ENCODE measurements at regions not wholly inside any gene's neighbourhood (a gene's known extent, or its start where the extent isn't known, plus 50 kb on each side); places are given as distances from the start of the nearest gene placed in this dataset.

- H2AFZ ChIP-seq (ENCODE audit: low read depth, low read length): no peak overlapping the region
- H2AK5ac ChIP-seq (ENCODE audit: low read length, severe bottlenecking): no peak overlapping the region
- no peak overlapping the region for H4K8ac ChIP-seq (ENCODE audit: low read length)
- H3K14ac ChIP-seq (ENCODE audit: low read length in 2 of 2): no peak overlapping the region
- H3K27me3 ChIP-seq (ENCODE audit: control insufficient read depth in 1 of 2, insufficient read depth in 1 of 2, low read length in 2 of 2): no peaks in the 10 kb centered on the region
- H3K79me1 ChIP-seq (replicated peaks; ENCODE audit: low read length, poor library complexity, severe bottlenecking): no peaks in the 10 kb centered on the region
- no peak overlapping the region for H2BK15ac ChIP-seq (ENCODE audit: low read depth, poor library complexity, severe bottlenecking)
- H3K4me2 ChIP-seq (ENCODE audit: low read length, poor library complexity, severe bottlenecking): no peak overlapping the region
- no peak overlapping the region for H3K27ac ChIP-seq (ENCODE audit: low read length, poor library complexity, severe bottlenecking)
- H4K91ac ChIP-seq (ENCODE audit: low read length): no peak overlapping the region
- no peaks in the 10 kb centered on the region for H3K36me3 ChIP-seq (ENCODE audit: control insufficient read depth in 1 of 2, insufficient read depth in 2 of 2, low read depth in 1 of 2, low read length in 2 of 2)
- H3K18ac ChIP-seq (ENCODE audit: low read depth in 1 of 2, low read length in 2 of 2): no peak overlapping the region
- no peak overlapping the region for H3K4ac ChIP-seq (ENCODE audit: low read depth in 1 of 2, low read length in 2 of 2)
- DNase-seq: peak; percentile 19
- no peak overlapping the region for H2BK12ac ChIP-seq (ENCODE audit: low read length in 2 of 2)
- no peak overlapping the region for H3K23ac ChIP-seq (ENCODE audit: low read length in 2 of 2)
- H2BK5ac ChIP-seq (ENCODE audit: low read depth, low read length, poor library complexity, severe bottlenecking): no peak overlapping the region
- WGBS: 28% methylated on average over 2 of the region's 3 CpGs
- H3K4me1 ChIP-seq (ENCODE audit: control insufficient read depth, insufficient read depth, low read depth, low read length): no peaks in the 10 kb centered on the region
- peak overlapping the region in 1 of 2 experiments; percentile 26 for H3K4me3 ChIP-seq (ENCODE audit: insufficient read depth in 1 of 2, low read depth in 1 of 2, low read length in 2 of 2)
- peak overlapping the region; percentile 73 for H3K9ac ChIP-seq (ENCODE audit: low read length)
- H3K9me3 ChIP-seq (ENCODE audit: control insufficient read depth, low read length): no peaks in the 10 kb centered on the region
- H2BK120ac ChIP-seq (ENCODE audit: low read depth, low read length): no peak overlapping the region
Observed at GRCh38 chr3:87855616-87856015, 203.2 kb downstream of the CGGBP1 start.

GRCh38 chr3:87855211-87855610 lies 203.6 kb downstream of the CGGBP1 start:
- no peak overlapping the region for H3K23ac ChIP-seq (ENCODE audit: low read length in 2 of 2)

GRCh38 chr3:87848003-87848402 lies 210.8 kb downstream of the CGGBP1 start:
- no peak overlapping the region for H3K9ac ChIP-seq (ENCODE audit: low read length)
- 95% methylated on average over 2 of the region's 2 CpGs for WGBS

More at GRCh38 chr3:87855211-87855610, 203.6 kb downstream of the CGGBP1 start:
- Histone ChIP-seq H2BK120ac (ENCODE audit: low read depth, low read length) (no peak overlapping the region), H3K9me3 (ENCODE audit: control insufficient read depth, low read length) (no peaks in the 10 kb centered on the region), H2BK5ac (ENCODE audit: low read depth, low read length, poor library complexity, severe bottlenecking) (no peak overlapping the region), H2AFZ (ENCODE audit: low read depth, low read length) (no peak overlapping the region), H3K18ac (ENCODE audit: low read depth in 1 of 2, low read length in 2 of 2) (no peak overlapping the region), H3K36me3 (ENCODE audit: control insufficient read depth in 1 of 2, insufficient read depth in 2 of 2, low read depth in 1 of 2, low read length in 2 of 2) (no peaks in the 10 kb centered on the region), H2BK12ac (ENCODE audit: low read length in 2 of 2) (no peak overlapping the region), H3K4ac (ENCODE audit: low read depth in 1 of 2, low read length in 2 of 2) (no peak overlapping the region), H3K4me1 (ENCODE audit: control insufficient read depth, insufficient read depth, low read depth, low read length) (no peaks in the 10 kb centered on the region), H4K91ac (ENCODE audit: low read length) (no peak overlapping the region), H3K79me1 (replicated peaks; ENCODE audit: low read length, poor library complexity, severe bottlenecking) (no peaks in the 10 kb centered on the region), H3K9ac (ENCODE audit: low read length) (peak overlapping the region; percentile 38), H3K27me3 (ENCODE audit: control insufficient read depth in 1 of 2, insufficient read depth in 1 of 2, low read length in 2 of 2) (no peaks in the 10 kb centered on the region), H4K8ac (ENCODE audit: low read length) (no peak overlapping the region), H3K14ac (ENCODE audit: low read length in 2 of 2) (no peak overlapping the region), H2AK5ac (ENCODE audit: low read length, severe bottlenecking) (no peak overlapping the region), H3K4me3 (ENCODE audit: insufficient read depth in 1 of 2, low read depth in 1 of 2, low read length in 2 of 2) (no peak overlapping the region), H3K4me2 (ENCODE audit: low read length, poor library complexity, severe bottlenecking) (no peak overlapping the region), H2BK15ac (ENCODE audit: low read depth, poor library complexity, severe bottlenecking) (no peak overlapping the region), H3K27ac (ENCODE audit: low read length, poor library complexity, severe bottlenecking) (no peak overlapping the region)
- DNase-seq: no peak
- no CpG with 5 or more reads among the region's 1 CpG for WGBS

GRCh38 chr3:87837076-87837475 lies 221.7 kb downstream of the CGGBP1 start:
- Histone ChIP-seq H3K23ac (ENCODE audit: low read length in 2 of 2) (no peak overlapping the region), H2BK15ac (ENCODE audit: low read depth, poor library complexity, severe bottlenecking) (no peak overlapping the region), H3K9me3 (ENCODE audit: control insufficient read depth, low read length) (peaks cover 9% of the 10 kb centered on the region), H3K4me1 (ENCODE audit: control insufficient read depth, insufficient read depth, low read depth, low read length) (no peaks in the 10 kb centered on the region), H3K14ac (ENCODE audit: low read length in 2 of 2) (no peak overlapping the region), H4K8ac (ENCODE audit: low read length) (no peak overlapping the region), H3K9ac (ENCODE audit: low read length) (no peak overlapping the region), H4K91ac (ENCODE audit: low read length) (no peak overlapping the region), H3K27me3 (ENCODE audit: control insufficient read depth in 1 of 2, insufficient read depth in 1 of 2, low read length in 2 of 2) (no peaks in the 10 kb centered on the region), H2AFZ (ENCODE audit: low read depth, low read length) (no peak overlapping the region), H3K79me1 (replicated peaks; ENCODE audit: low read length, poor library complexity, severe bottlenecking) (no peaks in the 10 kb centered on the region), H3K4ac (ENCODE audit: low read depth in 1 of 2, low read length in 2 of 2) (no peak overlapping the region), H3K4me3 (ENCODE audit: insufficient read depth in 1 of 2, low read depth in 1 of 2, low read length in 2 of 2) (no peak overlapping the region), H2AK5ac (ENCODE audit: low read length, severe bottlenecking) (no peak overlapping the region), H3K18ac (ENCODE audit: low read depth in 1 of 2, low read length in 2 of 2) (no peak overlapping the region), H2BK5ac (ENCODE audit: low read depth, low read length, poor library complexity, severe bottlenecking) (no peak overlapping the region), H2BK120ac (ENCODE audit: low read depth, low read length) (no peak overlapping the region), H3K36me3 (ENCODE audit: control insufficient read depth in 1 of 2, insufficient read depth in 2 of 2, low read depth in 1 of 2, low read length in 2 of 2) (no peaks in the 10 kb centered on the region), H3K4me2 (ENCODE audit: low read length, poor library complexity, severe bottlenecking) (no peak overlapping the region), H3K27ac (ENCODE audit: low read length, poor library complexity, severe bottlenecking) (no peak overlapping the region), H2BK12ac (ENCODE audit: low read length in 2 of 2) (no peak overlapping the region)
- 94% methylated on average over 1 of the region's 1 CpG for WGBS
- DNase-seq: no peak

More at GRCh38 chr3:87848003-87848402, 210.8 kb downstream of the CGGBP1 start:
- H3K4ac ChIP-seq (ENCODE audit: low read depth in 1 of 2, low read length in 2 of 2): no peak overlapping the region
- H3K18ac ChIP-seq (ENCODE audit: low read depth in 1 of 2, low read length in 2 of 2): no peak overlapping the region
- H3K27me3 ChIP-seq (ENCODE audit: control insufficient read depth in 1 of 2, insufficient read depth in 1 of 2, low read length in 2 of 2): no peaks in the 10 kb centered on the region
- no peak overlapping the region for H2AFZ ChIP-seq (ENCODE audit: low read depth, low read length)
- H3K27ac ChIP-seq (ENCODE audit: low read length, poor library complexity, severe bottlenecking): no peak overlapping the region
- no peak overlapping the region for H3K23ac ChIP-seq (ENCODE audit: low read length in 2 of 2)
- no peaks in the 10 kb centered on the region for H3K79me1 ChIP-seq (replicated peaks; ENCODE audit: low read length, poor library complexity, severe bottlenecking)
- H2BK5ac ChIP-seq (ENCODE audit: low read depth, low read length, poor library complexity, severe bottlenecking): no peak overlapping the region
- no peak overlapping the region for H3K14ac ChIP-seq (ENCODE audit: low read length in 2 of 2)
- H2BK12ac ChIP-seq (ENCODE audit: low read length in 2 of 2): no peak overlapping the region
- H3K4me1 ChIP-seq (ENCODE audit: control insufficient read depth, insufficient read depth, low read depth, low read length): no peaks in the 10 kb centered on the region
- no peak overlapping the region for H2BK15ac ChIP-seq (ENCODE audit: low read depth, poor library complexity, severe bottlenecking)
- H3K4me2 ChIP-seq (ENCODE audit: low read length, poor library complexity, severe bottlenecking): no peak overlapping the region
- no peak overlapping the region for H3K4me3 ChIP-seq (ENCODE audit: insufficient read depth in 1 of 2, low read depth in 1 of 2, low read length in 2 of 2)
- H4K8ac ChIP-seq (ENCODE audit: low read length): no peak overlapping the region
- no peak overlapping the region for H4K91ac ChIP-seq (ENCODE audit: low read length)
- no peaks in the 10 kb centered on the region for H3K9me3 ChIP-seq (ENCODE audit: control insufficient read depth, low read length)
- no peak overlapping the region for H2BK120ac ChIP-seq (ENCODE audit: low read depth, low read length)
- H3K36me3 ChIP-seq (ENCODE audit: control insufficient read depth in 1 of 2, insufficient read depth in 2 of 2, low read depth in 1 of 2, low read length in 2 of 2): no peaks in the 10 kb centered on the region
- no peak overlapping the region for H2AK5ac ChIP-seq (ENCODE audit: low read length, severe bottlenecking)
- no peak for DNase-seq
